ENCODE measurements at regions not wholly inside any gene's neighbourhood (a gene's known extent, or its start where the extent isn't known, plus 50 kb on each side); places are given as distances from the start of the nearest gene placed in this dataset.
"Not testable (repeated sequence)": the region's sequence is repeated elsewhere in the genome, so short reads cannot be mapped to it uniquely, and the experiment has no call there.

GRCh38 chr12:76933392-76933791, 54.6 kb upstream of the CSRP2 start:
- not testable (repeated sequence) for TF ChIP-seq CTCF, EZH2 (IDR thresholded peaks at IDR 0.05)

Measured in neural progenitor cell (in vitro differentiated cells).